ENCODE measurements at regions not wholly inside any gene's neighbourhood (a gene's known extent, or its start where the extent isn't known, plus 50 kb on each side); places are given as distances from the start of the nearest gene placed in this dataset.

- TF ChIP-seq, protein P1, sequence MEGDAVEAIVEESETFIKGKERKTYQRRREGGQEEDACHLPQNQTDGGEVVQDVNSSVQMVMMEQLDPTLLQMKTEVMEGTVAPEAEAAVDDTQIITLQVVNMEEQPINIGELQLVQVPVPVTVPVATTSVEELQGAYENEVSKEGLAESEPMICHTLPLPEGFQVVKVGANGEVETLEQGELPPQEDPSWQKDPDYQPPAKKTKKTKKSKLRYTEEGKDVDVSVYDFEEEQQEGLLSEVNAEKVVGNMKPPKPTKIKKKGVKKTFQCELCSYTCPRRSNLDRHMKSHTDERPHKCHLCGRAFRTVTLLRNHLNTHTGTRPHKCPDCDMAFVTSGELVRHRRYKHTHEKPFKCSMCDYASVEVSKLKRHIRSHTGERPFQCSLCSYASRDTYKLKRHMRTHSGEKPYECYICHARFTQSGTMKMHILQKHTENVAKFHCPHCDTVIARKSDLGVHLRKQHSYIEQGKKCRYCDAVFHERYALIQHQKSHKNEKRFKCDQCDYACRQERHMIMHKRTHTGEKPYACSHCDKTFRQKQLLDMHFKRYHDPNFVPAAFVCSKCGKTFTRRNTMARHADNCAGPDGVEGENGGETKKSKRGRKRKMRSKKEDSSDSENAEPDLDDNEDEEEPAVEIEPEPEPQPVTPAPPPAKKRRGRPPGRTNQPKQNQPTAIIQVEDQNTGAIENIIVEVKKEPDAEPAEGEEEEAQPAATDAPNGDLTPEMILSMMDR (optimal IDR thresholded peaks at IDR 0.05 in 1 of 3, IDR thresholded peaks at IDR 0.05 in 1 of 3, conservative IDR thresholded peaks at IDR 0.05 in 1 of 3; ENCODE audit: extremely low read depth in 1 of 3, insufficient read depth in 2 of 3, low read length in 3 of 3), result no peak
- no peak for TF ChIP-seq EZH2 (IDR thresholded peaks at IDR 0.05; ENCODE audit: low read length)
Observed at GRCh38 chr14:53473480-53473879, 320.4 kb upstream of the DDHD1 start.

Measured in keratinocyte (primary cell).